K562 (cell line): ENCODE measurements at regions not wholly inside any gene's neighbourhood (a gene's known extent, or its start where the extent isn't known, plus 50 kb on each side); places are given as distances from the start of the nearest gene placed in this dataset.

Experiments used
- ATAC-seq: fragments of 200-7000 bp; cut with Tn5 transposase; 3 replicates; pipeline ENCODE4 v1.9.1; 2020; ENCODE audit warnings: moderate library complexity
- BruUV-seq: library from RNA; stranded (reverse); fragments of 400-500 nt; replicated peaks from 2 replicates; lab custom pipeline; 2021; lab: Mats Ljungman, UMichigan
- CTCF ChIA-PET: fragments of 300-600 bp; formaldehyde crosslinking; extraction: SDS; loops from one replicate; lab custom pipeline; 2021; ENCODE audit warnings: low intra/inter-chr PET ratio; lab: Yijun Ruan, JAX
- POLR2A ChIA-PET: fragments of 300-600, 350-650 bp; sonication (Branson Sonifier 250); formaldehyde crosslinking; extraction: SDS; loops from one replicate; lab custom pipeline; 2021; ENCODE audit warnings: antibody characterized with exemption, inconsistent platforms; lab: Yijun Ruan, JAX
- DNase-seq, 4 experiments: peaks; one replicate each; pipeline versions ENCODE4 v3.0.0 to v3.0.0-alpha.2; 2011 to 2018; ENCODE audit warnings: low spot score in 3 of 4, mixed read lengths in 3 of 4; ENCODE audit errors: extremely low read depth in 1 of 4
- FAIRE-seq: peaks from 2 replicates; lab custom pipeline; 2011; peaks lifted over from hg19 to GRCh38; lab: Jason Lieb, UNC
- H2AFZ ChIP-seq: 2 replicates; pipeline ENCODE4 v1.6.0; 2011; ENCODE audit warnings: low read depth, low read length, control low read depth, inconsistent platforms
- H3K27ac ChIP-seq: fragments of 200-600 bp; 3 replicates; pipeline ENCODE4 v1.8.0; 2011; ENCODE audit warnings: low read depth, mild to moderate bottlenecking, control low read depth, inconsistent platforms, low read length, moderate library complexity, mixed read lengths; ENCODE audit errors: extremely low read depth
- H3K27me3 ChIP-seq, 2 experiments: fragments of 300-600 bp in 1 of 2; 2 replicates in 1 of 2; 3 replicates in 1 of 2; pipeline versions ENCODE4 v1.6.0 to v1.8.0; 2011; ENCODE audit warnings: inconsistent platforms in 2 of 2, low read length in 2 of 2, mild to moderate bottlenecking in 1 of 2, mixed read lengths in 1 of 2, moderate library complexity in 1 of 2; ENCODE audit not compliant: control insufficient read depth in 2 of 2, insufficient read depth in 2 of 2
- H3K36me3 ChIP-seq: fragments of 300-600 bp; 3 replicates; pipeline ENCODE4 v1.8.0; 2011; ENCODE audit warnings: mild to moderate bottlenecking, low read length, inconsistent platforms; ENCODE audit not compliant: control insufficient read depth, insufficient read depth
- H3K4me1 ChIP-seq, 2 experiments: fragments of 200-600 bp in 1 of 2; replicated peaks in 1 of 2; 2 replicates in 1 of 2; 3 replicates in 1 of 2; pipeline versions ENCODE4 v1.5.1 to v1.8.0; 2011; ENCODE audit warnings: inconsistent platforms in 2 of 2, low read length in 2 of 2, mild to moderate bottlenecking in 1 of 2, mixed read lengths in 1 of 2, moderate library complexity in 1 of 2; ENCODE audit not compliant: control insufficient read depth in 2 of 2, insufficient read depth in 2 of 2
- H3K4me2 ChIP-seq: 2 replicates; pipeline ENCODE4 v1.6.1; 2011; ENCODE audit warnings: low read length, control low read depth, inconsistent platforms, mixed read lengths; ENCODE audit not compliant: insufficient read depth
- H3K4me3 ChIP-seq: fragments of 200-600 bp; sonication (generic), shearing (Covaris generic); 2 replicates; pipeline ENCODE4 v1.5.1; 2016; ENCODE audit warnings: control low read depth, inconsistent platforms
- H3K79me2 ChIP-seq: fragments of 200-600 bp; 3 replicates; pipeline ENCODE4 v1.8.0; 2011; ENCODE audit warnings: low read length, inconsistent platforms; ENCODE audit not compliant: control insufficient read depth, insufficient read depth
- H3K9ac ChIP-seq, 2 experiments: 2 replicates each; pipeline versions ENCODE4 v1.6.0 to v1.6.1; 2011; ENCODE audit warnings: low read depth in 2 of 2, low read length in 2 of 2, control low read depth in 1 of 2, inconsistent platforms in 1 of 2, mild to moderate bottlenecking in 1 of 2, mixed read lengths in 1 of 2; ENCODE audit not compliant: insufficient read depth in 1 of 2
- H3K9me1 ChIP-seq: one replicate; pipeline ENCODE4 v1.6.0; 2011; ENCODE audit warnings: inconsistent platforms, mild to moderate bottlenecking, low read length, moderate library complexity; ENCODE audit not compliant: control insufficient read depth, insufficient read depth
- H3K9me3 ChIP-seq: replicated peaks from 2 replicates; pipeline ENCODE4 v1.5.1; 2011; ENCODE audit warnings: low read depth, low read length, inconsistent platforms; ENCODE audit not compliant: control insufficient read depth, insufficient read depth
- H4K20me1 ChIP-seq: replicated peaks from 2 replicates; pipeline ENCODE4 v1.6.1; 2011; ENCODE audit warnings: low read length, inconsistent platforms, mixed read lengths; ENCODE audit not compliant: control insufficient read depth, insufficient read depth
- ELF2 ChIP-seq: fragments of 250-450 bp; sonication (Bioruptor Pico); IDR thresholded peaks from 2 replicates; pipeline ENCODE4 v1.5.0; 2021; ENCODE audit warnings: mild to moderate bottlenecking
- ETV1 ChIP-seq: fragments of 450-650 bp; conservative IDR thresholded peaks from 2 replicates; pipeline ENCODE4 v1.6.1; 2016; ENCODE audit warnings: missing genetic modification characterization, control low read depth, low read depth, missing compliant biosample characterization
- GABPA ChIP-seq: fragments of 200-800 bp; sonication (Bioruptor generic); conservative IDR thresholded peaks from 2 replicates; pipeline ENCODE4 v1.6.1; 2016; ENCODE audit warnings: low read depth, missing genetic modification characterization, missing compliant biosample characterization
- KLF10 ChIP-seq: fragments of 250-450 bp; sonication (Bioruptor Pico); IDR thresholded peaks from 2 replicates; pipeline ENCODE4 v1.6.1; 2021; ENCODE audit warnings: matching md5 sums
- PHB2 ChIP-seq: fragments of 450-650 bp; IDR thresholded peaks from 2 replicates; pipeline ENCODE4 v1.6.1; 2017; ENCODE audit warnings: low read depth
- POLR2G ChIP-seq: fragments of 200-400 bp; formaldehyde crosslinking; IDR thresholded peaks from 2 replicates; pipeline ENCODE4 v1.6.1; 2017; ENCODE audit warnings: low read depth, mild to moderate bottlenecking, antibody characterized with exemption, low read length, moderate library complexity
- PRMT5 ChIP-seq: sonication (generic); formaldehyde crosslinking; IDR thresholded peaks from 2 replicates; pipeline ENCODE4 v1.5.0; 2020; ENCODE audit warnings: missing genetic modification reagents
- ZBTB26 ChIP-seq: fragments of 450-650 bp; formaldehyde crosslinking; IDR thresholded peaks from 2 replicates; pipeline ENCODE4 v1.4.0; 2022; ENCODE audit warnings: missing genetic modification characterization
- ZNF436 ChIP-seq: fragments of 250-450, 450-650 bp; sonication (Bioruptor Pico); formaldehyde crosslinking; IDR thresholded peaks from 2 replicates; pipeline ENCODE4 v1.7.0; 2020; ENCODE audit warnings: mild to moderate bottlenecking
- WGBS: fragments of 100-300 bp; shearing (Covaris generic); methylation state at CpG from one replicate; pipeline ENCODE4 v1.1.6; 2016; ENCODE audit warnings: low coverage, mixed read lengths; ENCODE audit not compliant: insufficient coverage; ENCODE audit errors: missing lambda C conversion rate; 5-methylcytosine and 5-hydroxymethylcytosine counted together
- in situ Hi-C: fragments of 300-500 bp; cut with MboI; formaldehyde crosslinking; loops from 4 replicates; pipeline ENCODE4 v1.15.0; 2018; ENCODE audit warnings: inconsistent platforms, mixed read lengths
- intact Hi-C: fragments of 100-400 bp; cut with micrococcal nuclease; formaldehyde crosslinking; loops from 2 replicates; pipeline ENCODE4 v1.14.2; 2022

GRCh38 chr9:761793-762560 lies 79.5 kb upstream of the DMRT1 start:
- Histone ChIP-seq H3K4me2 (no peak overlapping the region), H3K9ac (no peak overlapping the region), H3K9me3 (no peaks in the 10 kb centered on the region), H3K27ac (no peak overlapping the region), H3K4me3 (no peak overlapping the region), H2AFZ (no peak overlapping the region), H3K27me3 (peaks cover 0 to 7% of the 10 kb centered on the region in 2 experiments; a peak in 2 of 5 replicates), H3K9me1 (no peaks in the 10 kb centered on the region), H3K4me1 (no peaks in the 10 kb centered on the region), H3K36me3 (no peaks in the 10 kb centered on the region), H4K20me1 (no peaks in the 10 kb centered on the region), H3K79me2 (no peaks in the 10 kb centered on the region)
- BruUV-seq = no TSS peak
- in situ Hi-C loops (loop anchor here (25.0 kb wide), 1 partner anchor 150 kb away; no protein-coding TSS in a partner anchor), intact Hi-C loops (loop anchor here (5.0 kb wide), 1 partner anchor 375 kb away; no protein-coding TSS in a partner anchor)
- TF ChIP-seq ZNF436 (CRISPR knock-in tag) (no peak), GABPA (tag) (no peak), PHB2 (no peak), KLF10 (CRISPR knock-in tag) (no peak), POLR2G (no peak), ELF2 (CRISPR knock-in tag) (no peak), ETV1 (tag) (no peak), ZBTB26 (CRISPR knock-in tag) (no peak), PRMT5 (CRISPR knock-in tag) (no peak)
- ATAC-seq (no peak), DNase-seq (no peak), FAIRE-seq (no peak)
- 2% methylated on average over 11 of the region's 13 CpGs for WGBS
- ChIA-PET CTCF (no interaction called here), POLR2A (interaction anchor here (0.6 to 0.8 kb wide), 2 partner anchors 94 to 164 kb away, joined by 3 to 4 read pairs; no protein-coding TSS in a partner anchor)
